BE2C (cell line): ENCODE measurements at regions not wholly inside any gene's neighbourhood (a gene's known extent, or its start where the extent isn't known, plus 50 kb on each side); places are given as distances from the start of the nearest gene placed in this dataset.

Experiments used
- DNase-seq: peaks from one replicate; pipeline ENCODE4 v3.0.0-alpha.2; 2020
- H3K27me3 ChIP-seq: fragments of 250-450 bp; sonication (Bioruptor Pico); 2 replicates; pipeline ENCODE4 v1.5.1; 2020; ENCODE audit warnings: mild to moderate bottlenecking
- H3K36me3 ChIP-seq: fragments of 250-450 bp; sonication (Bioruptor Pico); 2 replicates; pipeline ENCODE4 v1.5.1; 2020; ENCODE audit warnings: mild to moderate bottlenecking
- H3K4me1 ChIP-seq: fragments of 250-450 bp; sonication (Bioruptor Pico); 2 replicates; pipeline ENCODE4 v1.5.1; 2020
- H3K4me3 ChIP-seq: 2 replicates; pipeline ENCODE4 v1.5.1; 2011; ENCODE audit warnings: low read depth, low read length
- H3K9me3 ChIP-seq: fragments of 250-450 bp; sonication (Bioruptor Pico); 2 replicates; pipeline ENCODE4 v1.5.1; 2020
- CTCF ChIP-seq: IDR thresholded peaks from 2 replicates; pipeline ENCODE4 v1.5.1; 2012; ENCODE audit warnings: mild to moderate bottlenecking, low read depth, low read length

- Histone ChIP-seq H3K36me3 (no peaks in the 10 kb centered on the region), H3K4me1 (no peaks in the 10 kb centered on the region), H3K9me3 (no peaks in the 10 kb centered on the region), H3K27me3 (no peaks in the 10 kb centered on the region), H3K4me3 (no peak overlapping the region)
- TF ChIP-seq CTCF: no peak
- DNase-seq: no peak
Observed at GRCh38 chr1:59243550-59243949, 53.3 kb upstream of the FGGY start.

- TF ChIP-seq CTCF: no peak
- no peak overlapping the region for H3K4me3 ChIP-seq
- H3K4me1 ChIP-seq: no peaks in the 10 kb centered on the region
- no peaks in the 10 kb centered on the region for H3K9me3 ChIP-seq
- no peaks in the 10 kb centered on the region for H3K36me3 ChIP-seq
- H3K27me3 ChIP-seq: no peaks in the 10 kb centered on the region
- no peak for DNase-seq
Observed at GRCh38 chr1:59243978-59244377, 52.9 kb upstream of the FGGY start.

- Histone ChIP-seq H3K9me3 (no peaks in the 10 kb centered on the region), H3K4me3 (no peak overlapping the region), H3K27me3 (no peaks in the 10 kb centered on the region), H3K4me1 (no peaks in the 10 kb centered on the region), H3K36me3 (no peaks in the 10 kb centered on the region)
- no peak for TF ChIP-seq CTCF
- no peak for DNase-seq
Observed at GRCh38 chr1:59244891-59245290, 52.0 kb upstream of the FGGY start.
